ENCODE measurements at regions not wholly inside any gene's neighbourhood (a gene's known extent, or its start where the extent isn't known, plus 50 kb on each side); places are given as distances from the start of the nearest gene placed in this dataset.

DNA sequence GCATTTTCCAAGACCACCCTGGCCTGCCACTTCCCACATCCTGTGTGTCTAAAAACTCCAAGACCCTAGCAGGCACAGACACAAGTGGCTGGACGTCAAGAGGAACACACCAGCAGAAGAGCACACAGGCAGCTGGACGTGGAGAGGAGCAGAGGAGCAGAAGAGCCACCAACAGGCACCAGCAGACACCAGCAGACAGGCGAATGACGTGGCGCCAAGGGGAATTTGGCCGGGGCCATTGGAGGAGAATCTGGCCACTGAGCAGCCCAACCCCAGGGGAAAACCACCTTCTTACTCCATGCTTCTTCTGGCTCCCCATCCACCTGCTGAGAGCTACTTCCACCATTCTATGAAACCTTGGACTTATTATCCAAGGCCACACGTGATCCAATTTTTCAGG lies 243.1 kb upstream of the CTSO start:
- H3K27me3 ChIP-seq: no peaks in the 10 kb centered on the region
- TF ChIP-seq, protein P1, sequence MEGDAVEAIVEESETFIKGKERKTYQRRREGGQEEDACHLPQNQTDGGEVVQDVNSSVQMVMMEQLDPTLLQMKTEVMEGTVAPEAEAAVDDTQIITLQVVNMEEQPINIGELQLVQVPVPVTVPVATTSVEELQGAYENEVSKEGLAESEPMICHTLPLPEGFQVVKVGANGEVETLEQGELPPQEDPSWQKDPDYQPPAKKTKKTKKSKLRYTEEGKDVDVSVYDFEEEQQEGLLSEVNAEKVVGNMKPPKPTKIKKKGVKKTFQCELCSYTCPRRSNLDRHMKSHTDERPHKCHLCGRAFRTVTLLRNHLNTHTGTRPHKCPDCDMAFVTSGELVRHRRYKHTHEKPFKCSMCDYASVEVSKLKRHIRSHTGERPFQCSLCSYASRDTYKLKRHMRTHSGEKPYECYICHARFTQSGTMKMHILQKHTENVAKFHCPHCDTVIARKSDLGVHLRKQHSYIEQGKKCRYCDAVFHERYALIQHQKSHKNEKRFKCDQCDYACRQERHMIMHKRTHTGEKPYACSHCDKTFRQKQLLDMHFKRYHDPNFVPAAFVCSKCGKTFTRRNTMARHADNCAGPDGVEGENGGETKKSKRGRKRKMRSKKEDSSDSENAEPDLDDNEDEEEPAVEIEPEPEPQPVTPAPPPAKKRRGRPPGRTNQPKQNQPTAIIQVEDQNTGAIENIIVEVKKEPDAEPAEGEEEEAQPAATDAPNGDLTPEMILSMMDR (IDR thresholded peaks at IDR 0.05): no peak
- TF ChIP-seq POLR2A (IDR thresholded peaks at IDR 0.05) (no peak), POLR2AphosphoS5 (IDR thresholded peaks at IDR 0.05; ENCODE audit: insufficient read depth in 1 of 2, low read depth in 1 of 2) (no peak)
- H3K27ac ChIP-seq: no peak overlapping the region
- no peak for DNase-seq (ENCODE audit: extremely low spot score in 2 of 2)
- no peak overlapping the region for H3K4me3 ChIP-seq
- no peaks in the 10 kb centered on the region for H3K4me1 ChIP-seq
- intact Hi-C loops (cut with DNase I): no loop called here
- H3K9me3 ChIP-seq: no peaks in the 10 kb centered on the region
- H3K36me3 ChIP-seq: no peaks in the 10 kb centered on the region

DNA sequence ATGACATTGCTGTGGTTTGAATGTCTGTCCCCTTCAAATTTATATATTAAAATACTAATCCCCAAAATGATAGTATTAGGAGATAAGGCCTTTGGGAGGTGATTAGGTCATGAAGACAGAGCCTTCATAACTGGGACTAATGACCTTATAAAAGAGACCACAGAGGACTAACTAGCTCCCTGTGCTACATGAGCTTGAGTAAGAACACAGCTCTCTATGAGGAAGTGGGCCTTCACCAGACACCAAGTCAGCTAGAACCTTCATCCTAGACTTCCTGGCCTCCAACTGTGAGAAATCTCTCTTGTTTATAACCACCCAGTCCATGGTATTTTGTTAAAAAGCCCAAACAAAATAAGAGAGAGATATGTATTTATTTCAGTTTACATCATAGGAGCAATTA lies 242.2 kb upstream of the CTSO start:
- intact Hi-C loops (cut with DNase I): no loop called here
- no peak for DNase-seq (ENCODE audit: extremely low spot score in 2 of 2)
- Histone ChIP-seq H3K36me3 (no peaks in the 10 kb centered on the region), H3K27me3 (no peaks in the 10 kb centered on the region), H3K4me1 (no peaks in the 10 kb centered on the region), H3K9me3 (no peaks in the 10 kb centered on the region), H3K4me3 (no peak overlapping the region), H3K27ac (no peak overlapping the region)
- TF ChIP-seq, protein P1 (IDR thresholded peaks at IDR 0.05): no peak
- no peak for TF ChIP-seq POLR2AphosphoS5 (IDR thresholded peaks at IDR 0.05; ENCODE audit: insufficient read depth in 1 of 2, low read depth in 1 of 2)
- TF ChIP-seq POLR2A (IDR thresholded peaks at IDR 0.05): no peak

DNA sequence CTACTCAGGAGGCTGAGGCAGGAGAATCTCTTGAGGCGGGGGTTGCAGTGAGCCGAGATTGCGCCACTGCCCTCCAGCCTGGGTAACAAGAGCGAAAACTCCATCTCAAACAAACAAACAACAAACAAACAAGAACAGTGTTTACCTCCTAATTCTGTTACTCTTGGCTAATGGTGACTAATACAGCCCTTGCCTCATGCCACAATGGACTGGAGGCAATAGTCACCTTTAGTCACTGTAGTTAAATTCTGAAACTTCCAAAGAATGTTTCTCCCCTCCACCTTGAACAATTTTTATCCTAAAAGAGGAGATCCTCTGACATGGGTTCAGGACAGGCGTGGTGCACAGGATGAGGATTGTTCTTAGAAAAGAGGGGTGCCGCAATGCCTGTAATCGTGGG lies 241.2 kb upstream of the CTSO start:
- no peaks in the 10 kb centered on the region for H3K9me3 ChIP-seq
- H3K27me3 ChIP-seq: no peaks in the 10 kb centered on the region
- H3K4me1 ChIP-seq: no peaks in the 10 kb centered on the region
- TF ChIP-seq, protein P1 (IDR thresholded peaks at IDR 0.05): no peak
- TF ChIP-seq POLR2A (IDR thresholded peaks at IDR 0.05): no peak
- TF ChIP-seq POLR2AphosphoS5 (IDR thresholded peaks at IDR 0.05; ENCODE audit: insufficient read depth in 1 of 2, low read depth in 1 of 2): no peak
- no peak overlapping the region for H3K27ac ChIP-seq
- H3K36me3 ChIP-seq: no peaks in the 10 kb centered on the region
- DNase-seq (ENCODE audit: extremely low spot score in 2 of 2): no peak
- H3K4me3 ChIP-seq: no peak overlapping the region
- intact Hi-C loops (cut with DNase I): no loop called here

DNA sequence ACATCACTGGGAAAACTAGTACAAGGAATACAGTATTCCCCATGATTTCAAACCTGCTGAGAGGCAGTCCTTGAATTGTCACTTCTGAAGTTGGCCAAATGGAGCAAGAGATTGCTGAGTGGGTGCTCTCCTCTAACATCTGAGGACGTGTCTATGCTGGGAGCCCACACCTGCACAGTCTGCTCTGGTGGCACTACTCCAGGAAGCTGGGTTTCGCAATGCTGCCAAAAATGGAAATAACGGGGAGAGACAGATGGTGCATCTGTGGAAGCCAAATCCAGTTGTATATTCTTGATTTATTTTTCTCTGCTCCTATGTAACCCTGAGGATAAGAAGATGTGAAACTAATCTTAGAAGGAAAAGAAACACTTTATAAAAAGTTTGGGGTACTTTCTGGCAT lies 240.1 kb upstream of the CTSO start:
- H3K4me3 ChIP-seq: no peak overlapping the region
- H3K9me3 ChIP-seq: no peaks in the 10 kb centered on the region
- H3K4me1 ChIP-seq: no peaks in the 10 kb centered on the region
- TF ChIP-seq, protein P1 (IDR thresholded peaks at IDR 0.05): no peak
- TF ChIP-seq POLR2A (IDR thresholded peaks at IDR 0.05) (no peak), POLR2AphosphoS5 (IDR thresholded peaks at IDR 0.05; ENCODE audit: insufficient read depth in 1 of 2, low read depth in 1 of 2) (no peak)
- intact Hi-C loops (cut with DNase I): no loop called here
- no peak overlapping the region for H3K27ac ChIP-seq
- no peaks in the 10 kb centered on the region for H3K36me3 ChIP-seq
- no peak for DNase-seq (ENCODE audit: extremely low spot score in 2 of 2)
- no peaks in the 10 kb centered on the region for H3K27me3 ChIP-seq

DNA sequence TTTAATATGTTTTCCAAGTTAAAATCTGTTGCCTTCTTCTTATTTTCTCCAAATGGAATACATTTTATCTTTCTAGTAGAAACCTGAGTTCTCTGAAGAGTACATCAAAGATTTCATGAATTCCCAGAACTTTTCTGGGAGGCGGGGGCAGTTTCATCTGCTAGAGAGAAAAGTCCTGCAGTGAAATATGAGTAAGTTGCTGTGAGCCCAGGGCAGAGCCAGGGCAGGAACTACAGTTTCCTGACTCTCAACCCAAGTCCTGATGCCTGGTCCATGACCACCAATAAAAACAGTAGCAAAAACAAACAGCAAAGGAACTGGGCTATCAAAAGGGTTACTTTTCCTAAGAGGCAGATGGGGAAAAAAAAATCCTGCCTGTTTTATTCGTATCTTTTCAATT lies 239.4 kb upstream of the CTSO start:
- intact Hi-C loops (cut with DNase I): no loop called here
- TF ChIP-seq POLR2AphosphoS5 (IDR thresholded peaks at IDR 0.05; ENCODE audit: insufficient read depth in 1 of 2, low read depth in 1 of 2): no peak
- TF ChIP-seq, protein P1 (IDR thresholded peaks at IDR 0.05): no peak
- no peak for TF ChIP-seq POLR2A (IDR thresholded peaks at IDR 0.05)
- Histone ChIP-seq H3K4me3 (no peak overlapping the region), H3K9me3 (no peaks in the 10 kb centered on the region), H3K4me1 (no peaks in the 10 kb centered on the region), H3K27me3 (no peaks in the 10 kb centered on the region), H3K36me3 (no peaks in the 10 kb centered on the region), H3K27ac (no peak overlapping the region)
- DNase-seq (ENCODE audit: extremely low spot score in 2 of 2): no peak
